Smooth muscle cell (in vitro differentiated cells): ENCODE measurements at regions not wholly inside any gene's neighbourhood (a gene's known extent, or its start where the extent isn't known, plus 50 kb on each side); places are given as distances from the start of the nearest gene placed in this dataset.

Experiments
- DNase-seq: peaks from one replicate; lab custom pipeline; 2025; ENCODE audit not compliant: unreplicated experiment; lab: John Stamatoyannopoulos, UW
- H2AFZ ChIP-seq: fragments of 200-600 bp; sonication (generic); 2 replicates; pipeline ENCODE4 v1.6.0; 2016; ENCODE audit warnings: antibody characterized with exemption, low read depth, mild to moderate bottlenecking
- H3F3A ChIP-seq: fragments of 200-600 bp; sonication (generic); 2 replicates; pipeline ENCODE4 v1.6.0; 2017; ENCODE audit warnings: antibody characterized with exemption, low read depth
- H3K27ac ChIP-seq: fragments of 200-600 bp; sonication (generic); 2 replicates; pipeline ENCODE4 v1.5.1; 2016; ENCODE audit warnings: low read depth, mild to moderate bottlenecking
- H3K27me3 ChIP-seq: fragments of 200-600 bp; sonication (generic); 2 replicates; pipeline ENCODE4 v1.6.1; 2016; ENCODE audit warnings: low read depth, mild to moderate bottlenecking
- H3K36me3 ChIP-seq: fragments of 200-600 bp; sonication (generic); 2 replicates; pipeline ENCODE4 v1.5.1; 2016; ENCODE audit warnings: low read depth
- H3K4me1 ChIP-seq: fragments of 200-600 bp; sonication (generic); 2 replicates; pipeline ENCODE4 v1.5.1; 2016; ENCODE audit warnings: low read depth
- H3K4me2 ChIP-seq: fragments of 200-600 bp; sonication (generic); 2 replicates; pipeline ENCODE4 v1.6.0; 2016; ENCODE audit warnings: mild to moderate bottlenecking
- H3K4me3 ChIP-seq: fragments of 200-600 bp; sonication (generic); 2 replicates; pipeline ENCODE4 v1.5.1; 2016; ENCODE audit warnings: mild to moderate bottlenecking
- H3K79me2 ChIP-seq: fragments of 200-600 bp; sonication (generic); 2 replicates; pipeline ENCODE4 v1.6.0; 2016; ENCODE audit warnings: low read depth, mild to moderate bottlenecking
- H3K9ac ChIP-seq: fragments of 200-600 bp; sonication (generic); 2 replicates; pipeline ENCODE4 v1.6.0; 2016; ENCODE audit warnings: low read depth
- H3K9me3 ChIP-seq: fragments of 200-600 bp; sonication (generic); replicated peaks from 2 replicates; pipeline ENCODE4 v1.5.1; 2016; ENCODE audit warnings: low read depth
- H4K20me1 ChIP-seq: fragments of 200-600 bp; sonication (generic); 2 replicates; pipeline ENCODE4 v1.6.0; 2016; ENCODE audit warnings: low read depth
- CTCF ChIP-seq: fragments of 200-600 bp; sonication (generic); IDR thresholded peaks from 2 replicates; pipeline ENCODE4 v1.5.1; 2017; ENCODE audit warnings: borderline replicate concordance, mild to moderate bottlenecking, antibody characterized with exemption; ENCODE audit not compliant: insufficient read depth, poor library complexity, severe bottlenecking
- WGBS: methylation state at CpG from one replicate; pipeline ENCODE4 v1.1.7; 2016; ENCODE audit warnings: low lambda C conversion rate; 5-methylcytosine and 5-hydroxymethylcytosine counted together

- H3K27me3 ChIP-seq = no peaks in the 10 kb centered on the region
Measured at GRCh38 chr18:27544206-27544605, 359.1 kb upstream of the CHST9 start.

GRCh38 chr18:27541293-27541692 lies 356.2 kb upstream of the CHST9 start:
- Histone ChIP-seq H3K9me3 (no peaks in the 10 kb centered on the region), H3K4me1 (peaks cover 5% of the 10 kb centered on the region), H2AFZ (no peak overlapping the region), H3K4me3 (no peak overlapping the region), H3K79me2 (no peaks in the 10 kb centered on the region), H3K36me3 (no peaks in the 10 kb centered on the region), H3K9ac (no peak overlapping the region), H4K20me1 (no peaks in the 10 kb centered on the region), H3K27me3 (no peaks in the 10 kb centered on the region), H3F3A (no peaks in the 10 kb centered on the region), H3K27ac (no peak overlapping the region), H3K4me2 (no peak overlapping the region)
- no peak for TF ChIP-seq CTCF
- 86% methylated on average over 3 of the region's 3 CpGs for WGBS
- DNase-seq = no peak

More at GRCh38 chr18:27544206-27544605, 359.1 kb upstream of the CHST9 start:
- Histone ChIP-seq H4K20me1 (no peaks in the 10 kb centered on the region), H3F3A (no peaks in the 10 kb centered on the region), H3K9ac (no peak overlapping the region), H3K4me3 (no peak overlapping the region), H3K9me3 (no peaks in the 10 kb centered on the region), H3K4me2 (no peak overlapping the region), H3K27ac (no peak overlapping the region), H3K4me1 (peaks cover 5% of the 10 kb centered on the region), H3K36me3 (no peaks in the 10 kb centered on the region), H2AFZ (no peak overlapping the region), H3K79me2 (no peaks in the 10 kb centered on the region)
- DNase-seq = no peak
- no peak for TF ChIP-seq CTCF

GRCh38 chr18:27540111-27540510 lies 355.0 kb upstream of the CHST9 start:
- peak overlapping the region; percentile 12 for H3K4me2 ChIP-seq
- H3K27ac ChIP-seq = no peak overlapping the region
- TF ChIP-seq CTCF = no peak
- no peak overlapping the region for H3K9ac ChIP-seq
- H3K9me3 ChIP-seq = no peaks in the 10 kb centered on the region
- H3F3A ChIP-seq = no peaks in the 10 kb centered on the region
- no peaks in the 10 kb centered on the region for H3K79me2 ChIP-seq
- H4K20me1 ChIP-seq = no peaks in the 10 kb centered on the region
- DNase-seq = no peak
- H3K4me3 ChIP-seq = no peak overlapping the region
- 29% methylated on average over 6 of the region's 6 CpGs for WGBS
- peaks cover 5% of the 10 kb centered on the region for H3K4me1 ChIP-seq
- peak overlapping the region; percentile 81 for H2AFZ ChIP-seq
- no peaks in the 10 kb centered on the region for H3K36me3 ChIP-seq
- H3K27me3 ChIP-seq = no peaks in the 10 kb centered on the region

- DNase-seq = no peak
- Histone ChIP-seq H3K9me3 (no peaks in the 10 kb centered on the region), H3K4me1 (peaks cover 5% of the 10 kb centered on the region), H3K27me3 (no peaks in the 10 kb centered on the region), H3K4me3 (no peak overlapping the region), H2AFZ (no peak overlapping the region), H3K9ac (no peak overlapping the region), H3K36me3 (no peaks in the 10 kb centered on the region), H3K27ac (no peak overlapping the region), H3K4me2 (no peak overlapping the region), H3F3A (no peaks in the 10 kb centered on the region), H3K79me2 (no peaks in the 10 kb centered on the region), H4K20me1 (no peaks in the 10 kb centered on the region)
- WGBS = 95% methylated on average over 2 of the region's 2 CpGs
- no peak for TF ChIP-seq CTCF
Measured at GRCh38 chr18:27528925-27529521, 343.9 kb upstream of the CHST9 start.
